ENCODE measurements at regions not wholly inside any gene's neighbourhood (a gene's known extent, or its start where the extent isn't known, plus 50 kb on each side); places are given as distances from the start of the nearest gene placed in this dataset.

- no peak for ATAC-seq (ENCODE audit: low FRiP score)
- no peak for DNase-seq (ENCODE audit: low spot score)
- TF ChIP-seq, protein P1, sequence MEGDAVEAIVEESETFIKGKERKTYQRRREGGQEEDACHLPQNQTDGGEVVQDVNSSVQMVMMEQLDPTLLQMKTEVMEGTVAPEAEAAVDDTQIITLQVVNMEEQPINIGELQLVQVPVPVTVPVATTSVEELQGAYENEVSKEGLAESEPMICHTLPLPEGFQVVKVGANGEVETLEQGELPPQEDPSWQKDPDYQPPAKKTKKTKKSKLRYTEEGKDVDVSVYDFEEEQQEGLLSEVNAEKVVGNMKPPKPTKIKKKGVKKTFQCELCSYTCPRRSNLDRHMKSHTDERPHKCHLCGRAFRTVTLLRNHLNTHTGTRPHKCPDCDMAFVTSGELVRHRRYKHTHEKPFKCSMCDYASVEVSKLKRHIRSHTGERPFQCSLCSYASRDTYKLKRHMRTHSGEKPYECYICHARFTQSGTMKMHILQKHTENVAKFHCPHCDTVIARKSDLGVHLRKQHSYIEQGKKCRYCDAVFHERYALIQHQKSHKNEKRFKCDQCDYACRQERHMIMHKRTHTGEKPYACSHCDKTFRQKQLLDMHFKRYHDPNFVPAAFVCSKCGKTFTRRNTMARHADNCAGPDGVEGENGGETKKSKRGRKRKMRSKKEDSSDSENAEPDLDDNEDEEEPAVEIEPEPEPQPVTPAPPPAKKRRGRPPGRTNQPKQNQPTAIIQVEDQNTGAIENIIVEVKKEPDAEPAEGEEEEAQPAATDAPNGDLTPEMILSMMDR (IDR thresholded peaks at IDR 0.05), result no peak
Observed at GRCh38 chr6:141685416-141685815, 447.3 kb upstream of the GJE1 start.

DNA sequence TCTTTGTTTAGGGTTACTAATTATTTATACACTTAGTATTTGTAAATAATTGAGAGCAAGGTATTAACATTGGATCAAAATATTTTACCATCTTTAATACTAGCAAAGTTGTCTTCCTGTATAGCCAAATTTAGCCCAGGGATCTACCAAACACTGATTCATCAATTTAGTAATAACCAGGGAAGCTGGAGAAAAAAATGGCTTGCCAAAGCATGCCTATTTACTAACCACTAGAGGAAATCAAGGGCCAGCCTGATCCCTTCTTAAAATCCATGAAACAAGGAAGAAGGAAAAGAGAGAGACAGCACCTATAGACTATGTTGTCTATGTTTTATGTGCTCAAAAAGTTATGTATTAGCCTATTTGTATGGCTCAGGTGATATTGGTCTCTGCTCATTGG is 450.3 kb upstream of the GJE1 start:
- TF ChIP-seq, protein P1 (IDR thresholded peaks at IDR 0.05), result no peak
- no peak for ATAC-seq (ENCODE audit: low FRiP score)

DNA sequence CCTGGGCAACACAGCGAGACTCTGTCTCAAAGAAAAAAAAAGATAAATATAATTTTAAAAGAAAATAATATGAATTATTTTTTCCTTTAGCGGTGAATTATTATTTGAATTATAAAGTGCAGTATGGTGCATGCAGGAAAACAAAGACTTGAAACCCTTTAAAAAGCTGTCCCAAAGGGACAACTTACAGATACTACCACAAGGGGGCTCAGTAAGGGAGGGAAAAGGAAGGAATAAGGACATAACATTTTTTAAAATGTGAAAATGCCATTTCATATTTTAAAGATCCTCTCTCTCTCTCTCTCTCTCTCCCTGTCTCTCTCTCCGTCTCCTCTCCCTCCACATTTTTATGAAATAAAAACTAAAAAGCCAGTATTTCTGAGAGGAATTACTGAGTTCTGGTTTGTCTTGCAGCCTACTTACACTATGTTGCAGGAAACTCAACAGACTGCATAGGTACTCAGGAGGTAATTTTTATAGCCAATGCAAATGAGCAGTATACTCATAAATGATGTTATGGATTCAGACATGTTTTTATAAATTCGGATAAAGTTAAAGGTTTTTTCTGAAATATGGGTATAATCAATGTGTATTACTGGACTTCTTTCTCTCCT is 455.0 kb upstream of the GJE1 start:
- TF ChIP-seq, protein P1 (IDR thresholded peaks at IDR 0.05), result no peak
- ATAC-seq (ENCODE audit: low FRiP score) (no peak), DNase-seq (ENCODE audit: low spot score) (no peak)

More for the DNA sequence above, 450.3 kb upstream of the GJE1 start:
- DNase-seq (ENCODE audit: low spot score), result no peak

- ATAC-seq (ENCODE audit: low FRiP score) (no peak), DNase-seq (ENCODE audit: low spot score) (no peak)
- TF ChIP-seq, protein P1 (IDR thresholded peaks at IDR 0.05), result no peak
Observed at GRCh38 chr6:141675957-141676356, 456.8 kb upstream of the GJE1 start.

DNA sequence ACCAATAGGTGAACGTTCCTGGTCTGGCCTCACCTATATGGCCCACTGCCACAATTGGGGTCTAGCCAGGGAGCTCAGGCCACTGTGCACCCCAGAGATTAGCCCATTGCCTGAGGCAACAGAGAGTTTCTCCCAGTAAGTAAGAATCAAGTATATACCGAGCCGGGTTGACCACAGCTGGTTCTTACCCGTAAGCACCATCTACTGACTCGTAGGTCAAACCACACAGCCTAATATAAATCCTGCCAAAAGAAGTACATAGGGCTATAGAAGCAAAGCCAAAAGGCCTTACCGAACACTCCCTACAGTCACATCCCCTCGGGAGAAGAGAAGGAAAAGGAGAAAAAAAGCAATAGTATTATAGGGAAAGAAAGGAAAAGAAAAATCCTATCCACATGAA is 463.6 kb upstream of the GJE1 start:
- ATAC-seq (ENCODE audit: low FRiP score) (no peak), DNase-seq (ENCODE audit: low spot score) (no peak)
- TF ChIP-seq, protein P1 (IDR thresholded peaks at IDR 0.05), result no peak

- no peak for ATAC-seq (ENCODE audit: low FRiP score)
- TF ChIP-seq, protein P1 (IDR thresholded peaks at IDR 0.05), result no peak
- no peak for DNase-seq (ENCODE audit: low spot score)
Observed at GRCh38 chr6:141667580-141668309, 465.0 kb upstream of the GJE1 start.

DNA sequence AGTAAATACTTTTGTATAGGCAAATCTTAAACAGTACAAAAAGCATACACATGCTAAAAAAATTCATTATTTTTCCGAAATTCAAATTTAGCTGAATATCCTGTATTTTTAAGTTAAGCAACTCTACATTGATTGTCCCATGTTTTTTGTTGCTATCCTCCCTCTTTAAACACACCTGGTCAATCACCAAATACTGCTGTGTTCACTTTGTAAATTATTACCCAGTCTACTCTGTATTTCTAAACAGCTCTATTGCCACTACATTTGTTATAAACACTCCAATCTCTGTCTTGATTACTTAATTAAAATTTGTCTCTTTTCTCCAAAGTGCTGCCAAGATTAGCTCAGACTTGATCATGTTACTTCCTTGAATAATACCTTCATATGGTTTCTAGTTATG is 466.5 kb upstream of the GJE1 start:
- DNase-seq (ENCODE audit: low spot score), result no peak
- no peak for ATAC-seq (ENCODE audit: low FRiP score)
- TF ChIP-seq, protein P1 (IDR thresholded peaks at IDR 0.05), result no peak
